ENCODE measurements at regions not wholly inside any gene's neighbourhood (a gene's known extent, or its start where the extent isn't known, plus 50 kb on each side); places are given as distances from the start of the nearest gene placed in this dataset.

DNA sequence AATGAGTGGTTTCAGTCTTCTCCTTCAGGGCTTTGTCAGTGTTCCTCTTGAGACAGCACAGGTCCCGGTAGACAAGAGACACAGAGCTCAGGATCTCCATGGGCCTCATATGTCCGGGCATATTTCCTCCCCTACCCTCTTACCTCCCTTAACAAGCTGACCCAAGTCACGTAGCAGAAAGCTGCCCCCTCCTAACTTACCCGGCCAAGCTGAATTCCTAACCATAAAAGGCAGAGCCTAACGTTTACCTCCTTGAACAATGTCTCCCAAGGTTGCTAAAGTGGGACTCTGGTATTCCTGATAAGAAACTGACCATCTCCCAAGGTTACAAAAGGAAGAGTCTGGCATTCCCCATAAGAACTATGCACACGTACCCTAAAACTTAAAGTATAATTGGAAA lies 182.2 kb upstream of the USP15 start:
- DNase-seq, result no peak

DNA sequence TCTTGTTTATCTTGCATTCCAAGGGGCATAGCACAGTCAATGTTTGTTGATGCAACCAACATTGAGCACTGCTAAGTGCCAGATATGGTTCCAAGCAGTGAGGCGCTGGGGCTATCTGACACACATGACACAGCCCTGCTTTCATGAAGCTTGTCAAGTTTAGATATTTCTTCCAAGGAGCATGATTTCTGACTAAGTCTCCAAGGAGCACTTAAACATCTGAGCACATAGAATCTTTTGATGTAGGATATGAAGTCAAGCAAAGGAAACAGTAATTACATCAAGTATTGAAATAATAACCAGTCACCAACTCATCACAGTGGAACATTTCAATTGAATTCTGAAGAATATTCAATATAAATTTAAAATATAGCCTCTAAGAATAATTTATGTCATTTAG lies 177.8 kb upstream of the USP15 start:
- no peak for DNase-seq

DNA sequence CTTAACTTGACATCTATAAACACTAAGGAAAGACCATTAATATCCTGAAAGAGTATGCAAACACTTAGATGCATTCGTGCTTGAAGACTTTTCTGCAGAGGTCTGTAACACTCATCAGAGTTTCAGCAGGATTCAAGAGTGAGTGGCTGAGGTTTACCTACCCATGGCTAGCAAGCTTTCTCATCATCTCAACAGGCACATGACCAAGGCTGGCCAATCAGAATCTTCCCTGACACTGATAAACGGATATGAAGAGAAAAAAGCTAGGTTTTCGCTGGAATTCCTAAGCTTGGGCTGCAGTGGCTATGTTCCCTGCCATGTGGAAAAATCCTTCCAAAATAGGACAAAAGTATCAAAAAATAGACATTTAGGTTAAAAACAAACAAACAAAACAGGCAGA lies 162.1 kb upstream of the USP15 start:
- no peak for DNase-seq

GRCh38 chr12:62103748-62104147 lies 156.5 kb upstream of the USP15 start:
- no peak for DNase-seq

GRCh38 chr12:62106547-62107185 lies 153.5 kb upstream of the USP15 start:
- no peak for DNase-seq

DNA sequence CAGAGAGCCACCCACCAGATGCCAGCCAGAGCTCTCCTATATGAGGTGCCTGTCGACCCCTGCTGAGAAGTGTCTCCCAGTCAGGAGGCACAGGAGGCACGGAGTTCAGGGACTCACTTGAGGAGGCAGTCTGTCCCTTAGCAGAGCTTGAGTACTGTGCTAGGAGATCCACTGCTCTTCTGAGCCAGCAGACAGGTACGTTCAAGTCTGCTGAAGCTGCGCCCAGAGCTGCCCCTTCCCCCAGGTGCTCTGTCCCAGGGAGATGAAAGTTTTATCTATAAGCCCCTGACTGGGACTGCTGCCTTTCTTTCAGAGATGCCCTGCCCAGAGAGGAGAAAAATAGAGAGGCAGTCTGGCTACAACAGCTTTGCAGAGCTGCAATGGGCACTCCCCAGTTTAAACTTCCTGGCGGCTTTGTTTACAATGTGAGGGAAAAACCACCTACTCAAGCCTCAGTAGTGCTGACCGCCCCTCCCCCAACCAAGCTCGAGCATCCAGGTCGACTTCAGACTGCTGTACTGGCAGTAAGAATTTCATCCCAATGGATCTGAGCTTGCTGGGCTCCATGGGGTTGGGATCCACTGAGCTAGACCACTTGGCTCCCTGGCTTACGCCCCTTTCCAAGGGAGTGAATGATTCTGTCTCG lies 146.7 kb upstream of the USP15 start:
- DNase-seq, result no peak

DNA sequence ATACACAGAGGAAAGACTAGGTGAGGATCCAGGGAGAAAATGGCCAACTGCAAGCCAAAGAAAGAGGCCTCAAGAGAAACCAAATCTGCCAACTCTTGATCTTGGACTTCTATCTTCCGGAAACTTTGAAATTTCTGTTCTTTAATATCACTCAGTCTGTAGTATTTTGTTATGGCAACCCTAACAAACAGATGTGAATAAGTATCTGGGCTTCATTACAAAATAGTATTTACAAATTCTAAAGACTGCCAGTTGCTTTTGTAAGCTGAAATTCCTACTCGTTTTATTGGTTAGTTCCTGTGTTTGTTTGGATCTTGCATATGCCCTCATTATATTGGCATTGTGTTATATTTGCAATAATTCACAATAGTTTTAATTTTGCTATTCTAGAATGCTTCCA lies 143.2 kb upstream of the USP15 start:
- DNase-seq, result no peak

GRCh38 chr12:62123721-62124203 lies 136.4 kb upstream of the USP15 start:
- peak; percentile 36 for DNase-seq

- no peak for DNase-seq
Observed at GRCh38 chr12:62127516-62127915, 132.7 kb upstream of the USP15 start.

DNA sequence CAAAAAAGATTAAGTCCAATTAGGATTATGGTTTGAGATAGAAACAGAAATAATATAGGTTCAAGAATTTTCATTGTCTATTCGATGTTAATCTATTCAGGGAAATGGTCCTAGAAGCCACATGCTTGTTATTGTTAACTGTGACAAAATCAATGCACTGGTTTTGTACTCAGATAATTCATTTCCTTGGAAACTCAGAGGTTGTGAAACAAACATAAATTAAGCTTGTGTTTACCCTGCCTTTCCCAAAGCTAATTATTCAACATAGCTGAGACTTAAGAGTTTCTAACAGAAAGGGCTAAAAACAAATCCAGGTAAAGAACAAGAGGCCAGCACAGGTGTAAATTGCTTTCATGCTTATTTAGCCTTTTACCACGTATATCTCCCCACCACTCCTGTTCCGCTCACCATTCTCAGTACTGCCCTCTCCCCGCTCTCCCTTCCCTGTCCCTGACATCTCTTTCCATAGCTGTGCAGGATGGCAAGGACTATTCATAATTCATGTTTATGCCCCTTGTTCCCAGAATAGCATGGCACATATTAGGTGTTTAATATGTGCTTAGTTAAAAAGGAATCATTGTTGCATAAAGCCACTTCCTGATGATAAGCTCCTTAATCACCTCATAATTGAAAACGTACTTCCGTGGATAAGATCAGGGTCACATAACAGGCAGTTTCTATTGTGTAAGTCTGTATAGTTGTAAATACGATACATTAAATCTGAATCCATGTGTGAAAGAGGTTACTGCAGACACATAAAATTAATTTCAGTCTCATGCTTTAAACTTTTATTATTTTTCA lies 131.8 kb upstream of the USP15 start:
- DNase-seq, result no peak

- no peak for DNase-seq
Observed at GRCh38 chr12:62129291-62129690, 130.9 kb upstream of the USP15 start.

DNA sequence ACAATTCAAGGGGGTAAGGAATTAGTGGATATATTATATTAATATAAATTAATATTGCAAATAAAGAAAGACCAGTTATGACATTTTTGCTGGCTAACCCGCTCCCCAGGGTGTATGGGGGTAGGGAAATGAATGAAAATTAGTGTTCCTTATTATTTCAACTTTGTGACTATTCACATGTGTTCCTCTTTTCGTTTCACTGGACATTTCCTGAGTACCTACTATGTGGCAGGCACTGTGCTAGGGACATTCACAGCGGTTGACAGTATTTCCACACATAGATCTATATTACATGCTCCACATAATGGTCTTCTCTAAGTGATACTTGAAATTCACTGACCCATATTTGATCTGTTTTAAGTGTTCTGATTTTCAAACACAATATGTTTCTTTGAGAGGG lies 129.8 kb upstream of the USP15 start:
- no peak for DNase-seq

- no peak for DNase-seq
Observed at GRCh38 chr12:62130834-62131552, 129.2 kb upstream of the USP15 start.

DNA sequence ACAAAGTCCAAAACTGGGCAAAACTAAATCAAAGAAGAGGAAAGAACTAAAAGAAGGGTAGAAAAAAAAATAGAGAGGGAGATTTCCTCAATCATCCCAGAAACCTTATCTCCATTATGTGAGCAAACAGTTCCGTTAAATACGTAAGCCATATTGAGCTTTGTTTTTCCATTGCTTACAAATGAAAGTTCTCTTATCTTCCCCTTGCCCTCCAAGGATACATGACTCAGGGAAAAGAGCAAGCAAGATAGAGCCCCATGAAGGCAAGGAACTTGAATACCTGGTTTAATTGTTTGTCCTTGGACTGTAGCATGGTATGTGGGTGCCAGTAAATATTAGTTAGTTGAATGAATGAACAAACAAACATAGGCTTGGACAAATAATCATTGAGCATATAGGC lies 126.8 kb upstream of the USP15 start:
- DNase-seq, result no peak

DNA sequence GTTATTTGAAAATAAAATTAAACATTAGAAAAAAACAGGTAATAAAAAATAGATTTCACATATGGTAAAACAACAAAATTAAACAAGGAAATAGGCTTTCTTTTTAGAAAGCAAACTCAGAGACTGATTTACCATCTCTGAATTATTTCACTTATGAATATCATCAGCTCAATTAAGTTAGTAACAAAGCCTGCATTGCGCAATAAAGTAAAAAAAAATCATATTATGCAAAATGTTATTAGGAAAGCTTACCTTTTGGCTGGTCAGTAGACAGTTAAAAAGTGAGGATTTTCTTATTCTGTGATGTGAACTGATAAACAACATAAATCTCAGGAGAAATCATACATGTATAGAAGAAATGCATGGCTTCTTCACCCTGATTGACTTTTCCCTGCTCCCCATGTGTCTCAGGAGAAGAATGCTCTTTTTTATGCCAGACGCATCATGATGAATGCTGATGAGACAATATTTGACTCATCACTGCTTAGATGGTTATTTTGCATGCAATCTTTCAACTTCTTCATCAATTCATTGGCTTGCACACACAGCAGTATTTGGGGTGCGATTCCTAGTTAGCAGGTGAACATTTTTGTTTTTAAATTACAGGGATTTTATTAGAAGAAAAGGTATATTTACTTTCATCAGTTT lies 124.5 kb upstream of the USP15 start:
- DNase-seq, result no peak

DNA sequence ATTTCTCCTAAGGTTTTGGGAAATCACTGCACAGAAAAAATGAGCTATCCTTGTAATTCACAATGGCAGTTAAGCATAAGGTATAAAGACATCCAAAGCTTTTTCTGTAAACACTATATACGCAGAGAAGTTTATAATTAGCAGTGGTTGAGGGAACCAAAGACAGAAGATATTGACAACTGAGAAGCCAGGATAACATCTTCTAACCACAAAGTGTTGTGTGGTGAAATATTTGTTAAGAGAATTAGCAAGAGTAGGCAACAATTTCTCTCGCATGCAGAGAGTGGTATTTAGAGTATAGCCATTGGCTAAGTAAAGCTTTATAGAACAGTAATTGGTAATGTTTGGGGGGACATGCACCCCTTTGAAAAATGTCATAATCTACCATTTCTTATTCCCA lies 123.7 kb upstream of the USP15 start:
- DNase-seq, result no peak

DNA sequence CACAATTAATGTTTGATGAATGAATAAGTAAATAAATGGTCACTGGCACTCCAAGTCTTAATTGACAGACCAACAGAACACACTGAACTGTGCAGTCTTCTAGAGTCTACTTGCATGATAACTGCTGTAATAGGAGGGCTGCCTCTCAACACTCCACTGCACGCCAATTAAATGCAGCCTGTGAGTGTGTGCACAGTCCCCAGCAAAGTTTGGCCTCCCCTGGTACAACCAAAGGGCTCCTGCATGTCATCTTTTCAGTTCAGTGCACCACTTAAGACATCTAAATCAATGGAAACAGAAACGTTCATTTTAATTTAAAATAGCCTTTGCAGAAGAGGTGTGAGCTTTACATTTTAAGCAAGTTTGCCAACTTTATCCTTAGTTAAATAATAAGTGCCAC lies 121.7 kb upstream of the USP15 start:
- DNase-seq, result no peak

GRCh38 chr12:62146318-62146717 lies 113.9 kb upstream of the USP15 start:
- no peak for DNase-seq

DNA sequence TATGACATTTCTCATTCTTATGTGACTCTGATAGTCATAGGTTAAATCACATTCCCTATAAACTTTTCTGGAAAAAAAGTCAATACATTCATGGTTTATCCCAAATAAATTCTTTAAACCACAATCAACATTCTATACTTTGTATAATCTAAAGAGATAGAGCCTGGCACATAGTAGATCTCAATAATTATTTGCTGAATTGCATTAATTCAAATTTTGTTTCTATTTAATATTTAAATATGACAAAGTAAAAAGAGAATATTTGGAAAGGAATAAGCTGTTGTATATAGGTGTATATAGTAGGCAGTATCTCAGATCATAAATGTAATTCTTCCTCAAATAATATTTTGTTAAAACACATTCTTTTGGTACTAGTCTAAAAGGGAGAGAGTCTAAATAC lies 102.2 kb upstream of the USP15 start:
- DNase-seq, result no peak

DNA sequence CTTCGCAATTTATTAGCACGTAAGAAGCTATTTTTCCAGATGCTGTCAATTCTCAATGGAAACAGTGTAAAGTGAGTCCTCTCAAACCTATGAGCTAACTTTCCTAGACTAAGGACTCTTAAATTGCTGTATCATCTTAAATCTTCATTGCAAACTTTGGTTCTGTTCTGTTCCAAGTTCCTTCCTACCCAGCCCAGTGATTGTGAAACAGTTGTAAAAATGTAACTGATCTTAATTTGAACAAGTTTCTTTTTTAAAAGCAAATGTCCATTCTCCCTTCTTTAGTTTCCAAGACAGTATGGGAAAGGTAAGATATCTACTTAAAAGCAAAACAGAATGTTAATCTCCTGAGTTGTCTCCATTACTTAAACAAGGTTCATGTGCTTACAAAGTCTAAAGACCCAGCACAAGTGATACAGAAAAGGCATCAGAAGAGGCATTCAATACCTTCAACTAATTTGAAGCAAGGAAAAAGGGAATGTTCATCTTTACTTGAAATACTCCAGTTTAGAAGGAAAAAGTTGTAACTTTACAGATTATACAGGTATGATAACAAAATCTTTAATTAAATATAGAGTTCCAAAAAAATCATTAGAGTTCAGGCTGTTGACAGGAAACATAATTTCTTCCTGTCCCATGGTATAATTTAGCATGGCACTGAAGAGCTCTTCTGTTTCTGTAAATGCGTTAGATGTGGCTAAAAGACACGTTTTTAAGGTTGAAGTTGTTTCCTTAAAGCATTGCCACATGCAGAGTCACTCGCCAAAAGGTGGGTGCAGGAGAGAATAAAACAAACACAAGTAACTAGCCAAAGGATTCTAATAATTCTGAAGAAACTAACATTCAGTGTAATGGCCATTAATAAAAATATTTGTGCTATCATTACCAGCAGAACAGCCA lies 101.5 kb upstream of the USP15 start:
- peak; percentile 5 for DNase-seq

DNA sequence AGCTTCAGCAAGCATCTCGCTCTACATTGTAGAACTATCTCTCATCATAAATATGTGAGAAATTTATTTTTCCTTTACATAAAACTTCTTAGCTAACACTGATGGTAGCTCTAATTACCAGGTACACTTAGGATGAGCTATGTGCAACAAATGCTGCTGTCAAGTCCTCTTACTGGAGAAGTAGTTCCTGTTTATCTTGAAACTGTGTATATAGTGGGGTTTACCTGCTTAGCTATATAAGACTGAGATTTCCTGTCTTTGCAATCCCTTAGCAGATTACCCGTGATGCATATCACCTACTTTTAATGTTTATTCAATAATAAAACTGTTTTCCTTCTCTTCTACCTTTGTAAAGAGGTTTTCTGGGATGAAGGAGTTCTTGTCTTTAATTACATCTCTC lies 98.0 kb upstream of the USP15 start:
- DNase-seq, result no peak

GRCh38 chr12:62163368-62163767 lies 96.8 kb upstream of the USP15 start:
- no peak for DNase-seq

All from CD4-positive, alpha-beta T cell treated with Interleukin-17A for 4 hours (primary cell).